SK-N-SH (cell line): ENCODE measurements at regions not wholly inside any gene's neighbourhood (a gene's known extent, or its start where the extent isn't known, plus 50 kb on each side); places are given as distances from the start of the nearest gene placed in this dataset.

ENCODE experiments used
- ELF1 ChIP-seq: IDR thresholded peaks from 2 replicates; pipeline ENCODE4 v1.4.0; 2012
- FOXM1 ChIP-seq: IDR thresholded peaks from 2 replicates; pipeline ENCODE4 v1.4.0; 2012; ENCODE audit warnings: low read depth, mild to moderate bottlenecking
- GABPA ChIP-seq: IDR thresholded peaks from 2 replicates; pipeline ENCODE4 v1.4.0; 2012; ENCODE audit warnings: low read depth, mild to moderate bottlenecking
- JUND ChIP-seq: IDR thresholded peaks from 2 replicates; pipeline ENCODE4 v1.4.0; 2012
- MAX ChIP-seq: IDR thresholded peaks from 2 replicates; pipeline ENCODE4 v1.4.0; 2012; ENCODE audit warnings: low read depth
- MXI1 ChIP-seq: IDR thresholded peaks from 2 replicates; pipeline ENCODE4 v1.6.1; 2012; ENCODE audit warnings: mild to moderate bottlenecking, low read depth, low read length, improper control_type of control experiment
- POLR2AphosphoS5 ChIP-seq: IDR thresholded peaks from 2 replicates; pipeline ENCODE4 v1.6.1; 2012; ENCODE audit warnings: low read depth, low read length
- SIN3A ChIP-seq: IDR thresholded peaks from 2 replicates; pipeline ENCODE4 v1.6.1; 2012; ENCODE audit warnings: low read depth, mild to moderate bottlenecking, low read length, moderate library complexity, borderline replicate concordance
- TAF1 ChIP-seq: IDR thresholded peaks from 2 replicates; pipeline ENCODE4 v1.6.1; 2012; ENCODE audit warnings: low read depth, mild to moderate bottlenecking, low read length, moderate library complexity, borderline replicate concordance
- TCF12 ChIP-seq: IDR thresholded peaks from 2 replicates; pipeline ENCODE4 v1.4.0; 2012
- TF ChIP-seq, protein P1 (sequence below): fragments of 200-600 bp; sonication (generic); IDR thresholded peaks from 2 replicates; pipeline ENCODE4 v1.6.1; 2017; ENCODE audit warnings: antibody characterized with exemption, mild to moderate bottlenecking, moderate library complexity
- TF ChIP-seq, protein P2 (sequence below): fragments of 150-350 bp; IDR thresholded peaks from 2 replicates; pipeline ENCODE4 v1.6.1; 2016; ENCODE audit warnings: mild to moderate bottlenecking, low read depth, low read length
- TF ChIP-seq, protein P3 (sequence below): IDR thresholded peaks from 2 replicates; pipeline ENCODE4; 2012
- TF ChIP-seq, protein P4 (sequence below): fragments of 150-350 bp; IDR thresholded peaks from 2 replicates; pipeline ENCODE4 v1.6.1; 2017; ENCODE audit warnings: antibody characterized with exemption, low read length, low read depth, borderline replicate concordance

DNA sequence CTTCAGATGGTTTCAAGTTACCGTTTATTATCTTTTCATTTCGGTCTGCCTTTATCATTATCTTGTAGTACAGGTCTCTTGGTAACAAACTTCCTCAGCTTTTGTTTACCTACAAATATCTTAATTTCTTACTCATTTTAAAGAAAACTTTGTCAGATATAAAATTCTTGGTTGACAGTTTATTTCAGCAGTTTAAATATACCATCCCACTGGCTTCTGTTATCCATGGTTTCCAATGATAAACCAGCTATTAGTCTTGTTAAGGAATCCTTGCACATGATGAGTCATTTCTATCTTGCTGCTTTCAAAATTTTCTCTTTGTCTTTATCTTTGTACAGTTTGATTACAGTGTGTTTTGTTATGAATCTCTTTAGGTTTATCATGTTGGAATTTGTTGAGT is 308.3 kb upstream of the SPRY2 start:
- TF ChIP-seq, protein P1, sequence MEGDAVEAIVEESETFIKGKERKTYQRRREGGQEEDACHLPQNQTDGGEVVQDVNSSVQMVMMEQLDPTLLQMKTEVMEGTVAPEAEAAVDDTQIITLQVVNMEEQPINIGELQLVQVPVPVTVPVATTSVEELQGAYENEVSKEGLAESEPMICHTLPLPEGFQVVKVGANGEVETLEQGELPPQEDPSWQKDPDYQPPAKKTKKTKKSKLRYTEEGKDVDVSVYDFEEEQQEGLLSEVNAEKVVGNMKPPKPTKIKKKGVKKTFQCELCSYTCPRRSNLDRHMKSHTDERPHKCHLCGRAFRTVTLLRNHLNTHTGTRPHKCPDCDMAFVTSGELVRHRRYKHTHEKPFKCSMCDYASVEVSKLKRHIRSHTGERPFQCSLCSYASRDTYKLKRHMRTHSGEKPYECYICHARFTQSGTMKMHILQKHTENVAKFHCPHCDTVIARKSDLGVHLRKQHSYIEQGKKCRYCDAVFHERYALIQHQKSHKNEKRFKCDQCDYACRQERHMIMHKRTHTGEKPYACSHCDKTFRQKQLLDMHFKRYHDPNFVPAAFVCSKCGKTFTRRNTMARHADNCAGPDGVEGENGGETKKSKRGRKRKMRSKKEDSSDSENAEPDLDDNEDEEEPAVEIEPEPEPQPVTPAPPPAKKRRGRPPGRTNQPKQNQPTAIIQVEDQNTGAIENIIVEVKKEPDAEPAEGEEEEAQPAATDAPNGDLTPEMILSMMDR, result no peak
- TF ChIP-seq, protein P2, sequence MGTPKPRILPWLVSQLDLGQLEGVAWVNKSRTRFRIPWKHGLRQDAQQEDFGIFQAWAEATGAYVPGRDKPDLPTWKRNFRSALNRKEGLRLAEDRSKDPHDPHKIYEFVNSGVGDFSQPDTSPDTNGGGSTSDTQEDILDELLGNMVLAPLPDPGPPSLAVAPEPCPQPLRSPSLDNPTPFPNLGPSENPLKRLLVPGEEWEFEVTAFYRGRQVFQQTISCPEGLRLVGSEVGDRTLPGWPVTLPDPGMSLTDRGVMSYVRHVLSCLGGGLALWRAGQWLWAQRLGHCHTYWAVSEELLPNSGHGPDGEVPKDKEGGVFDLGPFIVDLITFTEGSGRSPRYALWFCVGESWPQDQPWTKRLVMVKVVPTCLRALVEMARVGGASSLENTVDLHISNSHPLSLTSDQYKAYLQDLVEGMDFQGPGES, result no peak
- no peak for TF ChIP-seq MAX
- TF ChIP-seq ELF1, result no peak
- TF ChIP-seq, protein P3, sequence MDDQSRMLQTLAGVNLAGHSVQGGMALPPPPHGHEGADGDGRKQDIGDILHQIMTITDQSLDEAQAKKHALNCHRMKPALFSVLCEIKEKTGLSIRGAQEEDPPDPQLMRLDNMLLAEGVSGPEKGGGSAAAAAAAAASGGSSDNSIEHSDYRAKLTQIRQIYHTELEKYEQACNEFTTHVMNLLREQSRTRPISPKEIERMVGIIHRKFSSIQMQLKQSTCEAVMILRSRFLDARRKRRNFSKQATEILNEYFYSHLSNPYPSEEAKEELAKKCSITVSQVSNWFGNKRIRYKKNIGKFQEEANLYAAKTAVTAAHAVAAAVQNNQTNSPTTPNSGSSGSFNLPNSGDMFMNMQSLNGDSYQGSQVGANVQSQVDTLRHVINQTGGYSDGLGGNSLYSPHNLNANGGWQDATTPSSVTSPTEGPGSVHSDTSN, result no peak
- no peak for TF ChIP-seq FOXM1
- TF ChIP-seq GABPA, result no peak
- TF ChIP-seq, protein P4, sequence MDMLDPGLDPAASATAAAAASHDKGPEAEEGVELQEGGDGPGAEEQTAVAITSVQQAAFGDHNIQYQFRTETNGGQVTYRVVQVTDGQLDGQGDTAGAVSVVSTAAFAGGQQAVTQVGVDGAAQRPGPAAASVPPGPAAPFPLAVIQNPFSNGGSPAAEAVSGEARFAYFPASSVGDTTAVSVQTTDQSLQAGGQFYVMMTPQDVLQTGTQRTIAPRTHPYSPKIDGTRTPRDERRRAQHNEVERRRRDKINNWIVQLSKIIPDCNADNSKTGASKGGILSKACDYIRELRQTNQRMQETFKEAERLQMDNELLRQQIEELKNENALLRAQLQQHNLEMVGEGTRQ, result no peak
- TF ChIP-seq POLR2AphosphoS5, result no peak
- TF ChIP-seq TAF1, result no peak
- TF ChIP-seq SIN3A, result no peak
- no peak for TF ChIP-seq JUND
- no peak for TF ChIP-seq TCF12
- no peak for TF ChIP-seq MXI1
